ENCODE measurements at regions not wholly inside any gene's neighbourhood (a gene's known extent, or its start where the extent isn't known, plus 50 kb on each side); places are given as distances from the start of the nearest gene placed in this dataset.

GRCh38 chr3:115498898-115499297, 124.4 kb upstream of the GAP43 start:
- Histone ChIP-seq H4K91ac (ENCODE audit: insufficient read depth, low read depth, low read length) (no peak overlapping the region), H3K9me1 (ENCODE audit: insufficient read depth, low read length) (no peaks in the 10 kb centered on the region), H2BK120ac (ENCODE audit: low read depth, low read length) (no peak overlapping the region), H3K4ac (ENCODE audit: low read depth, low read length) (no peak overlapping the region), H3K4me2 (ENCODE audit: low read depth, low read length) (no peak overlapping the region), H3K56ac (ENCODE audit: extremely low read depth, insufficient read depth, low read length) (no peak overlapping the region), H3K36me3 (ENCODE audit: control insufficient read depth, insufficient read depth, low read length) (no peaks in the 10 kb centered on the region), H4K5ac (ENCODE audit: low read depth, low read length) (no peak overlapping the region), H2BK20ac (ENCODE audit: low read depth, low read length) (no peak overlapping the region), H2AK5ac (ENCODE audit: low read depth, low read length) (no peak overlapping the region), H3K14ac (replicated peaks; ENCODE audit: low read depth, low read length) (no peak overlapping the region), H2AK9ac (replicated peaks; ENCODE audit: low read depth, low read length, poor library complexity) (no peak overlapping the region), H3K27ac (ENCODE audit: insufficient read depth, low read length) (no peak overlapping the region), H3K9ac (ENCODE audit: low read depth, low read length) (no peak overlapping the region), H3K18ac (ENCODE audit: low read depth, low read length) (no peak overlapping the region), H3K79me1 (ENCODE audit: low read depth in 1 of 2, low read length in 2 of 2) (no peaks in the 10 kb centered on the region), H3K23ac (ENCODE audit: low read depth, low read length) (no peak overlapping the region), H3K4me3 (ENCODE audit: insufficient read depth, low read depth, low read length) (no peak overlapping the region), H3K4me1 (ENCODE audit: control insufficient read depth, insufficient read depth, low read length) (no peaks in the 10 kb centered on the region), H2BK5ac (ENCODE audit: low read depth, low read length, poor library complexity, severe bottlenecking) (no peak overlapping the region), H4K20me1 (ENCODE audit: insufficient read depth, low read length) (no peaks in the 10 kb centered on the region), H3K27me3 (ENCODE audit: control insufficient read depth, insufficient read depth, low read length) (peaks cover 3% of the 10 kb centered on the region; the same call in 1 of the 2 replicates), H2BK15ac (ENCODE audit: low read depth, low read length) (no peak overlapping the region), H4K8ac (ENCODE audit: low read depth in 2 of 2, low read length in 2 of 2) (no peak overlapping the region), H2AFZ (replicated peaks; ENCODE audit: low read length, poor library complexity) (no peak overlapping the region), H3K9me3 (ENCODE audit: control insufficient read depth, insufficient read depth, low read length) (no peaks in the 10 kb centered on the region)
- BruUV-seq (replicated peaks), result no TSS peak
- no peak for TF ChIP-seq CHD1 (IDR thresholded peaks at IDR 0.05; ENCODE audit: low read depth, low read length)
- TF ChIP-seq ELK1 (IDR thresholded peaks at IDR 0.05; ENCODE audit: borderline replicate concordance, low read depth, low read length), result no peak
- WGBS, 2 experiments (ENCODE audit: extremely low coverage in 2 of 2, insufficient read length in 1 of 2), result no CpG with 5 or more reads among the region's 1 CpG
- intact Hi-C loops (cut with micrococcal nuclease), result no loop called here
- ChIA-PET CTCF (interaction anchor here (0.9 kb wide), 1 partner anchor 9 kb away, joined by 3 read pairs; no protein-coding TSS in a partner anchor), POLR2A (ENCODE audit: unreplicated experiment) (no interaction called here)
- DNase-seq (no peak), ATAC-seq (ENCODE audit: low read depth) (no peak)
- dilution Hi-C loops (cut with HindIII; ENCODE audit: low sequenced_read_pairs, unreplicated experiment), result no loop called here
- in situ Hi-C loops (cut with MboI; ENCODE audit: low sequenced_read_pairs), result no loop called here
